ENCODE measurements at regions not wholly inside any gene's neighbourhood (a gene's known extent, or its start where the extent isn't known, plus 50 kb on each side); places are given as distances from the start of the nearest gene placed in this dataset.

DNA sequence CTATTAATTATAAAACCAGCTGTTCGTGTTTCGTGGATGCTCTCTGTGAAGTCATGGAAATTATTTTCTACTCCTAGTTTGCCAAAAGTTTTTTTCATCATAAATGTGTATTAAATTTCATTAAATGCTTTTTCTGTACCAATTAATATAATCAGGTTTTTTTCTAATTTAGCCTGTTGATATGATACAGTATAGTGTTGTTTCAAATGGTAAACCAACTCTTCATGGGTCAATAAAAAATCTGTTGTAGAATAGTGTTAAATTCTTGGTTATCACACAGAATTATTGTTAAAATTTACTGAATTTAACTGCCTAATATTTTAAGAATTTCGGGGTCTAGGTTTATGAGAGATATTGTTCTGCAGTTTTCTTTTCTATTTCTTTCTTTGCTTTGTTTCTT, 505.9 kb upstream of the MANEA start:
- no peak for DNase-seq
- in situ Hi-C loops (cut with MboI; ENCODE audit: low pct_unique_long_range_greater_than_20kb, low sequenced_read_pairs), result no loop called here

DNA sequence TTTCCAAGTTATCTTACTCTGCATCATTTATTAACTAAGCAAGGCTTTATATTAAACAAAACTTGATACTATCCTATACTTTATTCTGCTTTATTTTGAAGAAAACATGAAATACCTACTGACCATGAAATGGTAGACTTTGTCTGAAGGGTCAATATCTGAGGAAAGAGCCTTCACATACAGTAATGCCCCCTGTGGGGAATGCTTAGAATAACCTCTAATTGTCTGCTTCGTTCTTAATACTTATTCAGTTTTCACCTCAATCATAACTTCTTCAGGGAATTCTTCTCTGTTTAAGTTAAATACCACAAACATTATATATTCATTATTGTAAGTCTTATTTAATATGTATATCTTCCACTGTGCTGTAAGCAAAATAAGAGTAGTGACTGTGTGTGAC, 498.9 kb upstream of the MANEA start:
- no peak for DNase-seq
- in situ Hi-C loops (cut with MboI; ENCODE audit: low pct_unique_long_range_greater_than_20kb, low sequenced_read_pairs), result no loop called here

DNA sequence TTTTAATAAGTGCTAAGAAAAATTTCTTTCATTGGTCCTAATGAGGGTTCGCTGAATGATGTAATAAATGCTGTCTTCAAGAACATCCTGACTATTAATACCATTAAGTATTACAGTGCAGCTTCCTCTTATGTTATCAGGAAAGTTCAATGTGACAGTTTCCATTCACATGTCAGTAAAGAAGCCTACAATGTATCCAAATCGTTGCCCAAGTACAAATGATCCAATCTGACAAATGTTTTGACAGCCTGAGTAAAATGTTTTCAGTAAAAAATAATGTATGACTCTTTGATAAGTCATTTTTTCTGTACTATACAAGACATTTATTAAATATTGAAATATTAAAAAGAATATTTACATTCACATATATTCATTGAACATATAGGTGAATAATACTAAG, 496.1 kb upstream of the MANEA start:
- in situ Hi-C loops (cut with MboI; ENCODE audit: low pct_unique_long_range_greater_than_20kb, low sequenced_read_pairs), result no loop called here
- DNase-seq, result no peak

DNA sequence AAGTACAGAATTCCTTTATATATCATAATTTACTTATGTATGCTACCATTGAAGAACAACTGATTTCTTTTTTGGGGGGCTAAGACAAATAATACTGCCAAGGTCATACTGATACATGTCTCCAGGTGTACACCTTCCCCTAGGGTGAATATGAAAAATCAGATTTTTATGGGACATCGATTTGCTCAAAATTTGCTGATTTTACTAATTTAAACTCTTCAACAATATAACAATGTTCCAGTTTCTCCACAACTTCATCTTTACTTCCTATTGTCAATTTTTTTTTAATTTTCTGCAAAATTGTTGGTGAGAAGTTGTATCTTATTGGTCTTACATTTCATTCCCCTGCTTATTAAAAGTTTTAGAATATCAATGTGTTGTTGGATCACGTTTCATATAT, 495.4 kb upstream of the MANEA start:
- in situ Hi-C loops (cut with MboI; ENCODE audit: low pct_unique_long_range_greater_than_20kb, low sequenced_read_pairs), result no loop called here
- DNase-seq, result no peak

DNA sequence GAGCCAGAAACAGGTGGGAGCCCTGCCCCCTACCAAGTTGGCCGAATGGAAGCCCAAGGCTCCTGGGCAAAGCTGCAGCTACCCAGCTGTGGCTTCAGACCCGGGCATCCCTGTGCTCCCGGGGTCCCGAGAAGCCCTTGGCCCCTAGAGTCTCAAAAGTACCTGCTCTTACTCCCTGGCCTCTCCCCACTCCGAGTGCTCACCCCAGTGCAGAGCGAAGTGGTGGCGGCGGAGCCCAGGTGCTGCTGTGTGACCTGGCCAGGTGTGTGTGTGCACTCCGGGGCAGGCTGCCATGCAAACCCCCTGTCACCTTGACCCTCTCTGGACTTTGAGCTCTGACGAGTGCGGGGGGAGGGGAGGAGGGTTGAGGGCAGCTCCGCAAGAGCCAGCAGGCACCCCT, 493.8 kb upstream of the MANEA start:
- DNase-seq, result no peak
- in situ Hi-C loops (cut with MboI; ENCODE audit: low pct_unique_long_range_greater_than_20kb, low sequenced_read_pairs), result no loop called here

DNA sequence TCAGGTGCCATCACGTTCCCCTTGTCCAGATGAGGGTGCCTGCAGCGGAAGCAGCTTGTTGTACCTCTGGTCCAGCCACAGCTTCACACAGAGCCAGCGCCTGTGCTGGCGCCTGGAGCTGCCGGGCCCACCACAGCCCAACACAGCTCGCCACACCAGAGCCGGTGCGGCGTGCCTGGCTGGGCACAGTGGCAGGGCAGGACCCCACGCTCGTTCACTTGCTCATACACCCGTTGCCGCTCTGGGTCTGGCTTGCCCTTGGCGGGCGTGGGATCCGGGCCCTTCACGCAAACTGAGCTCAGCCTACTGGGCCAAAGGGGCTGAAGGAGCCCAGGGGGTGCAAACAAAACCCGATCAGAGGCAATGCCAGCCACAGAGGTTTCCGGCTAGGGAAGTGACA, 492.5 kb upstream of the MANEA start:
- in situ Hi-C loops (cut with MboI; ENCODE audit: low pct_unique_long_range_greater_than_20kb, low sequenced_read_pairs), result no loop called here

DNA sequence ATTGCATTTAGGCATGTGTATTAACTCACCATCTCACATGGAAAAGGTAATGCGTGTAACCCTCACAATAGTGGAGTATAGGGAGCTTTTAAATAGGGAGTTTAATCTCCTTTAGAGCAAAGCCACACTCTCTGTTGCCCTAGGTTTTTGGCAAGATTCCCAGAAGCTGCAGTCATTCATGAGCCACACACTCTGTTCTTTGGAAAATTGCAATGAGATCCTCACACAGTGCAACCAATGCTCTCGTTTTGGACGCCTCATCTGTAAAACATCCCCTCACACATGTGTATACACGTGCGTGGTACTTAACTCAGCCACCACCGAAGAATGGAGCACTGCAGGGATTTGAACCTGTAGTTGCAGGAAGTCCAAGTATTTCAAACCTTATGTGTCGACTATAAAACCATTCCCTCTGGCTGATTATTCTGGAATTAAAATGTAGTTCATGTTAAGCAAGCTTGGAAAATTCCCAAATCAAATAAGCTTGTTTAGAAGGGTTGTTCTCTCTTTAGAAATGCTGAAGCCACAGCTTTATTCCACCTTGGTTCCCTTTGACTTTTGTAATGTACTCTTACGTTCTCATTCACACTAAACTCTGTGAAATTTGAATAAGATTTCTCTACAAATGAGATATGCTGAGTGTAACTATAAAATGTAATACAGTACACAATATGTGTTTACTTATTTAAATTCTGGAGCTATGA, 489.8 kb upstream of the MANEA start:
- no peak for DNase-seq

More for the DNA sequence above, 492.5 kb upstream of the MANEA start:
- no peak for DNase-seq

DNA sequence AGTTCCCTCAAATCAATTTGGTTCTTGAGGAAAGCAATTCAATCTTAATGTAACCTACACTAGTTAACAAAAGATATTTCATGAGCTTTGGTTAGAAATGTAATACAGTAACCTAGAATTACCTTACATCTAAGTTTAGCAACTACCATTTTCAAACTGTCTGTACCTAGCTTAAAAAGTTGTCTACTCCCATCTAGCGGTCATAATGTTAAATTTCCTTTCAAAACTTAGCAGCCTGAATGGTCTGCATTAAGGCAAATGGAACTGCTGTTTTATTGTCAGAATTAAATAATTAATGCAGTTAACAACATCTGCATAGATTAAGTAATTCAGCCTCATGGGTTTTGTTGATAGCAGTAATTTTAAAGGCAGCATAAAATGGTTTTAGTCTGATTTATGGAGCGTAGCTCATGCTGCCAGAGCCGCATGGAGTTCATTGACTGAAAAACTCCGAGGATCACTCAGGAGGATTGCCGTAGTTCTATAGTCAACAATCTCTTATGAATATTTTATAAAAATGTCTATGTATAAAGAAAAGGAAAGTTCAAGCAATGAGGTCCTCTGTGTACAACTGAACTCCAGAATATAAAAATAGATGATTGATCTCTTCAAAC, 485.4 kb upstream of the MANEA start:
- in situ Hi-C loops (cut with MboI; ENCODE audit: low pct_unique_long_range_greater_than_20kb, low sequenced_read_pairs), result no loop called here
- DNase-seq, result peak; percentile 48

More for the DNA sequence above, 489.8 kb upstream of the MANEA start:
- in situ Hi-C loops (cut with MboI; ENCODE audit: low pct_unique_long_range_greater_than_20kb, low sequenced_read_pairs), result no loop called here

DNA sequence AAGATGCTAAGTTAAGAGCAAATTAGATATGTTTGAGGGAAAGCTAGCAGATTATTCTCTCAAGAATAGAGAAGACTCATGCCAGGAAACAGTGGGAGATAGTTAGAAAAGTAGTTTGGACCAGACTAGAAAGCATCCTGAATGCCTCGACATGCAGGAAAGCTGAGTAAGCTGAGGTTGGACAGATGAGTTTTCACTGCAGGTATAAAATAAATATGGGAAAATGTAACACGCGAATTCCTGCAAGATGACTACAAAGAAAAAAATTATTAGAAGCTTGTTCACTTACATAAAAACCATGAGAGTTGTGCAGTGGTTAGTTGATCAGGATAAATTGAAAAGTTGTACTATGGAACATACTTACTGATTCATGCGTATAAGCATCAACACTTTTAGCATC, 484.2 kb upstream of the MANEA start:
- no peak for DNase-seq
- in situ Hi-C loops (cut with MboI; ENCODE audit: low pct_unique_long_range_greater_than_20kb, low sequenced_read_pairs), result no loop called here

DNA sequence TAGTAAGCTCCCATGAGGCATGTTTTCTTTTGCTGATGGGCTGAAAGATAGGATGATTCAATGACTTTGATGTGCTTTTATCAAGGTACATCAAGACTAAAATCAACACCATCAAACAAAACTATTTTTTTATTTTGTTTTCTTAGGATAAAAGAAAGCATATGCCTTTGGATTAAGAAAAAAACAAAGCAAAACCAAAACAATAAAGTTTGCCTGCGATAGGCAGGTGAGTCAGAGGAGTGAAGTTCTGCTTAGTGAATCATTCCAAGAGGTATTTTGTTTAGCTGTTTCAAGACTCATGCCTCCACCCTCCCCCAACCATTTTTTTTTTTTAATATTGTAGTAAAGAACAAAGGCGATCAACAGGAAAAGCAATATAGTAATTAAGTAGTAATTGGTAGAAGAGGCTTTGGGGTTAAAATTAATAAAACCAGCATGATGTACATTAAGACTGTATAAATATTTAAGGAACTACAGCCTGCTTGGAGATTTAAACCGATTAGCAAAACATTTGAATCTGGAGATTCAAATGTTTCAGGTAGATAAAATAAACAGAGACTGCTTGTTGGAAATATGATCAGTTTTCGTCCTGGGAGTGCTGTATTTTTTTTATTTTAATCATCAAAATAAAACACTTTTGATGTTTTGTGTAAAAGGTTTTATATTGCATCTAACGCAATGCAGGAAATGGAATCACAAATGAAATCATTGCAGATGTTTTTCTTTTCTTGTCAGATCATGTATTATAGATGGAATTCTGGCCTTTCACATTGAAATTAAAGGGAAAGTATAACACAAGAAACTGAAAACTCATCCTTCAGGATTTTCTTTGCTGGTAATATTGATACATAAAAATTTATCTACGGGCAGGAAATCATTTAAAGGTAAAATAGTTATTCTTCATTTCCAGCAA, 482.3 kb upstream of the MANEA start:
- DNase-seq, result no peak
- in situ Hi-C loops (cut with MboI; ENCODE audit: low pct_unique_long_range_greater_than_20kb, low sequenced_read_pairs), result no loop called here

DNA sequence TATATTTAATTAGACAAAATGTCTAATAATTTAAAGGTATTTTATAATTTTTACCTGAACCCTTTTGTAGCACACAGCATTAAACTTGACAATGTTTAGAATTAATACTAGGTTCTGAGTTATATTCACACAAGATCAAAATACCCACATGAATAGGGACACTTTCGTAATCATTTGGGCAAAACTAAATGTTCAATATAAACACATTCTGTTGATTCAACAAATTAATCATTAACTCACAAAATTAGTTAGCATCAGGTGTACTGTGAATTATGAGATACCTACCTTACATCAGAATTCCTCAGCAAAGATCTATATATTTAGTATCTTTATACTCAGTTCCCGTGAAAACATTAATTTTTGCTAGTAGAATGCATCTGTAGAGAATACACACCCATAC, 481.5 kb upstream of the MANEA start:
- in situ Hi-C loops (cut with MboI; ENCODE audit: low pct_unique_long_range_greater_than_20kb, low sequenced_read_pairs), result no loop called here
- DNase-seq, result no peak

DNA sequence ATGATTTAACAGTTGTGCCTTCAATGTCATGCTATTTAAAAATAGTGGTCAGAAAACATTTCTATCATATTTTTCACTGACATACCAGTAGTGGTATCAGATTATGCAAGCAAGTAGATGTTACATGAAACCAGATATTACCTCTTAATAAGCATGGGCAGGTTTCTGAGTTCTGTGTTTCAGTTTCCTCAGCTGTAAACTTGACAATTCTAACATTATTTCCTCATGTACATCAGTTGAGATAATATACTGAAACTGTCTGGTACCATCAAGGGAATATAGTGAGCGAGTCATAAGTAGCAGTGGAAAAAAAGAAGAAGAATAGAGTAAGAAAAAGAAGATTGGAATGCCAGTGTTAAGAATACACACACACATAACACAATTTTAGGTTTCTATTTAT, 477.9 kb upstream of the MANEA start:
- in situ Hi-C loops (cut with MboI; ENCODE audit: low pct_unique_long_range_greater_than_20kb, low sequenced_read_pairs), result no loop called here
- DNase-seq, result no peak

DNA sequence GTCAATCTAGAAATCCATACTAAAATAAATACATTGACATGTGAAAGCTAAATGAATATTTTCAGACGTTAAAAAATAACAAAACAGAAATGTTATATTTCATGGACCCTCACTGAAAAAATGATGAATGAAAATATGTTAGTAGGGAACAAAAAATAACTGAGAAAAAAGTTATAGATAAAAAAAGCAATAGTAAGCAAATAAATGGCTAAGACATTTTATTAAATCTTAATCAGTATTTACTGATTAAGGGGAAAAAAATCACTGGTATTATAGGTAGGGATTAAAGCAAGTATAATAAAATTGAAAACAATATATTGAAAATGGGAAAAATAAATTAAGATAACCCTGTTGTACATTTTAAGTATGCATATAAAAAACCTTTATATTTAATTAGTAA, 468.1 kb upstream of the MANEA start:
- in situ Hi-C loops (cut with MboI; ENCODE audit: low pct_unique_long_range_greater_than_20kb, low sequenced_read_pairs), result no loop called here
- DNase-seq, result no peak

DNA sequence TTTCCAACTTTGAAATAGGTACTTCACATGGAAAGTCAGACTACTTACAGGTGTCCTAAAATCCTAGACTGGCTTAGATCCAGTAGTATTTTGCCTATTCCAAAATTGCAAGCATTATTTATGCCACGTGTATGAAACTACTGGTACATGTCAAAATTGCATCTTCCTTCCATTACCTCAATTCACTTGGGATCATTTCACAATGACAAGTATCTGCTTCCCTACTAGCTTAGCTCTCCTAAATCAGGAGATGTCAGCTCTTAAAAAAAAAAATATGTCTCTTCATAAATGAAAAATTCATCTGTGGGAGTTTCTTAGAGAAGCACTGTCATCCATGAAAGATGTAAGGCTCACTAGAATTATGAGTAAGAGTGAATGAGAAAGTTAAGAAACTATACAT, 466.6 kb upstream of the MANEA start:
- in situ Hi-C loops (cut with MboI; ENCODE audit: low pct_unique_long_range_greater_than_20kb, low sequenced_read_pairs), result no loop called here
- no peak for DNase-seq

DNA sequence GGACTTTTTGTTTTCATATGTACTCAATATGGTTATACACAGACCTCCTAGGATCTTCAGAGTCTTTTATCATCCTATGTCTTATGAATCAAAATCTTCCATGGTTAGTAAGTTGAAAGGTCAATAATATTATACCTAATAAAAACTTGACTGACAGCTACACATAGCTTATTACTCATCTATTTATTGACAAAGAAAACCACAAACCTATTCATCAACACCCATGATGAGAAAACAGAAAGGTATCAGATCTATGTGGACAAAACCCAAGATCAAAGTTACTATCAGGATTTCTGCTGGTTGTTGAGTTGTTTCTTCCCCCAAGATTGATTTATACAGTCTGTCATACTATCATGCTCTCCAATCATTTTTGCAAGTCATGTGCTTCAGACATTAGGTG, 460.1 kb upstream of the MANEA start:
- in situ Hi-C loops (cut with MboI; ENCODE audit: low pct_unique_long_range_greater_than_20kb, low sequenced_read_pairs), result no loop called here

DNA sequence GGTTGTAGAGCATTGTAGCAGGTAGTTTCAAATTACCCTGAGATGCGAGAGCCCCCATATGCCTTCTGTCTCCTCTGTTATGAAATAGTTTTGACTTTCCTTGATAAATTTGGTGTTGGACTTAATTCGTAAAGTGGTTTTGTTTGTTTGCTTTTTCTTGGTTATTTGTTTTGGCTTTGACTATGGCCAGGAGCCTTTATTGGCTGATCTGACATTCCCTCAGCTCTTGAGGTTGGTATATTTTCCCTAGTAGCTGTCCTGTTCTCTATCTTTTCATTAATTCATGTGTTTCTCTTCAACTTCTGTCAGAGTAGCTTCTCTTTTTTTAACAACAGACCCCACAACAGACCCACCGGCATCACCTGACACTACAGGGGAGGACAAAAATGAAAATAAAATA, 457.4 kb upstream of the MANEA start:
- in situ Hi-C loops (cut with MboI; ENCODE audit: low pct_unique_long_range_greater_than_20kb, low sequenced_read_pairs), result no loop called here
- DNase-seq, result no peak

More for the DNA sequence above, 460.1 kb upstream of the MANEA start:
- DNase-seq, result no peak

DNA sequence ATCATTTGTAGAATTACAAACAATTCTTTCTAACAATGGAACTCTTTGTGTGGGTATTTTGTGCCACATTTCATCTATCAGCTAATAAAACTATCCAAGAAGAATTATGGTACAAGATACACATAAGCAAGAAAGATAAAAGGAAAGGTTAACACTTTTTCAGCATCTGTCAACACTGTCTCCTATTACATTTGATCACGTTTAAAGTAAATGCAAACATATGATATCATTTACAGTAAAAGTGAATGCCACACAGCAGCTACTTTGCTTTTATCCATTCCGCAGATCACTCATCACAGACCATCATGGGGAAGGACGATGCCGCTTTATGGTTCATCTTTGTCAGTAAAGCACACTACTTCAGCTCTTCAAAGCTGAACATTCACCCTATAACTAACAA, 456.4 kb upstream of the MANEA start:
- no peak for DNase-seq

DNA sequence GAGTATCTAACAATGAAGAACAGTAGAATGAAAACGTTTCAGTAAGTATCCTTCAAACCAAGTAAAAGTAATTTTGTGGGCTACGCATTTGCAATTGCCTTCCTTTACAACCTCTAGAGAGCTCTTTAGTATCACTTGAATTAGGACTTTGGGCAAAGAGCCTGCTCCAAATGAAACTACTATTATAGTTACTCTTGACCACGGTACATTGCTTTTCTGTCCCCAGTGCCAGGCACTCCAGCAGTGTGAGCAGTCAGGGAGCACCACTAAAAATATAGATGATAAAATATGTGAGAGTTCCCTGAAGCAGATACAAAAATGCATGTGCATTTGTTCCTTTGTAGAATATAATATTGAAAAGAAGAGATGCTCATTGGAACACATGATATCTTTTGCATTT, 450.1 kb upstream of the MANEA start:
- in situ Hi-C loops (cut with MboI; ENCODE audit: low pct_unique_long_range_greater_than_20kb, low sequenced_read_pairs), result no loop called here
- no peak for DNase-seq

More for the DNA sequence above, 456.4 kb upstream of the MANEA start:
- in situ Hi-C loops (cut with MboI; ENCODE audit: low pct_unique_long_range_greater_than_20kb, low sequenced_read_pairs), result no loop called here

DNA sequence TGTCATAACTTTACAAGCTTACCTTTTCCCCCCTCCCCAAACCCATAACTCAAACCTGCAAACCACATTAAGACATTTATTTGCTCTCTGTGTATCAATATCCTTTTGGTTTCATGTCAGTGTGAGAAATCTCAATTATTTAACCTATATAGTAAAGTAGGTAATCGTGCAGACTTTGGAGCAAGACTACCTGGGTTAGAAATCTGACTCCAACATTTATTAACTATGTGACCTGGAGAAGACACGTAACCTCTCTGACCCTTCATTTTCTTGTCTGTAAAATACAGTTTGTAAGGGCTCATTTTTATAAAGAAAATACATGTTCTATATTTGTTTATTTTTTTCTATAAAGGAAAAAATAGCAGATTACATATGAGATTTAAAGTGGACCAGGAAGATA, 448.9 kb upstream of the MANEA start:
- no peak for DNase-seq
- in situ Hi-C loops (cut with MboI; ENCODE audit: low pct_unique_long_range_greater_than_20kb, low sequenced_read_pairs), result no loop called here

DNA sequence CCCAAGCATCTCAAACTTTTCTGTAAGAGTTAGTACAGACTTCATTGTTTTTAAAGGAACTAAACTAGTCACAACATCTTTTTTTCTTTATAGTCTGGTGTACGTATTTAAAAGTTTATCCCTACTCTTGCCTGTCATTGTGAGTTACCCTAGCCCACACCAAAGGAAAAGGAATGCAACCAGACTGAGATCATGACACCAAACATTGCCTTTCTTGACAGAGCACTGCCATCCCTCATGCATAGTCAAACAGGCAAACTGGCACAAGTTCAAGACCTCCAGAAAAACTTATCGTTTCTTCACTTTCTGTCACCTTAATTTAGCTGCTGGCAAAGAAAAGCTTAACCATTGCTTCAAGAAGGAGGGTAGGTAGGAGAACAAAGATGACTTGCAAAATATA, 448.4 kb upstream of the MANEA start:
- no peak for DNase-seq
- in situ Hi-C loops (cut with MboI; ENCODE audit: low pct_unique_long_range_greater_than_20kb, low sequenced_read_pairs), result no loop called here

Measured in KBM-7 (cell line).